HG02759 (cell line): ENCODE measurements at regions not wholly inside any gene's neighbourhood (a gene's known extent, or its start where the extent isn't known, plus 50 kb on each side); places are given as distances from the start of the nearest gene placed in this dataset.
"Not testable (repeated sequence)": the region's sequence is repeated elsewhere in the genome, so short reads cannot be mapped to it uniquely, and the experiment has no call there.

Experiments used
- ATAC-seq: cut with Tn5 transposase; IDR thresholded peaks from one replicate; pipeline ENCODE4 v1.9.1; 2021; ENCODE audit warnings: mild to moderate bottlenecking, moderate library complexity; ENCODE audit not compliant: unreplicated experiment

GRCh38 chr6:19892260-19892659, 55.1 kb downstream of the ID4 start:
- no peak for ATAC-seq

GRCh38 chr6:19895866-19896692, 58.9 kb downstream of the ID4 start:
- ATAC-seq: no peak

GRCh38 chr6:19896693-19897010, 59.5 kb downstream of the ID4 start:
- no peak for ATAC-seq

GRCh38 chr6:19898141-19898740, 61.1 kb downstream of the ID4 start:
- ATAC-seq: no peak

- ATAC-seq: no peak
These were observed 65.0 kb downstream of the ID4 start for GRCh38 chr6:19902201-19902600.

GRCh38 chr6:19904408-19904807, 67.2 kb downstream of the ID4 start:
- not testable (repeated sequence) for ATAC-seq

GRCh38 chr6:19905584-19905983, 68.4 kb downstream of the ID4 start:
- ATAC-seq: no peak

- no peak for ATAC-seq
These were observed 69.0 kb downstream of the ID4 start for GRCh38 chr6:19906171-19906570.

GRCh38 chr6:19911223-19911622, 74.1 kb downstream of the ID4 start:
- ATAC-seq: no peak

GRCh38 chr6:19918436-19918835, 81.3 kb downstream of the ID4 start:
- no peak for ATAC-seq

GRCh38 chr6:19921786-19922185, 84.6 kb downstream of the ID4 start:
- no peak for ATAC-seq

GRCh38 chr6:19925533-19925932, 88.4 kb downstream of the ID4 start:
- peak; percentile 73 for ATAC-seq

- no peak for ATAC-seq
These were observed 91.3 kb downstream of the ID4 start for GRCh38 chr6:19928461-19928860.

- no peak for ATAC-seq
These were observed 92.1 kb downstream of the ID4 start for GRCh38 chr6:19929312-19929711.

GRCh38 chr6:19934996-19935591, 97.9 kb downstream of the ID4 start:
- no peak for ATAC-seq

- not testable (repeated sequence) for ATAC-seq
These were observed 102.2 kb downstream of the ID4 start for GRCh38 chr6:19939321-19939720.

GRCh38 chr6:19939926-19940325, 102.8 kb downstream of the ID4 start:
- not testable (repeated sequence) for ATAC-seq

GRCh38 chr6:19943042-19943441, 105.9 kb downstream of the ID4 start:
- no peak for ATAC-seq

GRCh38 chr6:19945843-19946358, 108.7 kb downstream of the ID4 start:
- ATAC-seq: no peak

GRCh38 chr6:19949155-19949554, 112.0 kb downstream of the ID4 start:
- no peak for ATAC-seq

- no peak for ATAC-seq
These were observed 126.9 kb downstream of the ID4 start for GRCh38 chr6:19964115-19964514.

GRCh38 chr6:19968201-19968600, 131.0 kb downstream of the ID4 start:
- ATAC-seq: no peak
